Lower lobe of right lung (tissue), 2 donors: ENCODE measurements at regions not wholly inside any gene's neighbourhood (a gene's known extent, or its start where the extent isn't known, plus 50 kb on each side); places are given as distances from the start of the nearest gene placed in this dataset.

Experiments
- ATAC-seq, 2 donors: fragments of 200-7000 bp; cut with Tn5 transposase; one replicate each; pipeline ENCODE4 v1.9.1; 2020 to 2022; ENCODE audit warnings: mild to moderate bottlenecking in 2 of 2, moderate library complexity in 2 of 2
- DNase-seq: peaks from one replicate; pipeline ENCODE4 v3.0.0-alpha.2; 2020
- H3K27ac ChIP-seq: fragments of 200-600 bp; one replicate; pipeline ENCODE4 v1.8.0; 2022
- H3K27me3 ChIP-seq: fragments of 200-600 bp; one replicate; pipeline ENCODE4 v1.8.0; 2022; ENCODE audit warnings: low read depth
- H3K36me3 ChIP-seq: fragments of 200-600 bp; one replicate; pipeline ENCODE4 v1.8.0; 2022; ENCODE audit warnings: mild to moderate bottlenecking
- H3K4me1 ChIP-seq: fragments of 200-600 bp; one replicate; pipeline ENCODE4 v1.8.0; 2022
- H3K4me3 ChIP-seq: fragments of 200-600 bp; one replicate; pipeline ENCODE4 v1.8.0; 2022; ENCODE audit warnings: mild to moderate bottlenecking
- H3K9me3 ChIP-seq: fragments of 200-600 bp; one replicate; pipeline ENCODE4 v1.8.0; 2022
- intact Hi-C: fragments of 100-400 bp; cut with DNase I; formaldehyde crosslinking; loops from one replicate; pipeline ENCODE4 v1.11.0; 2022
- TF ChIP-seq, protein P1 (sequence below): fragments of 200-600 bp; IDR thresholded peaks from one replicate; pipeline ENCODE4 v1.8.0; 2022; ENCODE audit warnings: antibody characterized with exemption, mild to moderate bottlenecking
- donor health status: DM: no; HTN: yes; CAD: no; lungs with severe emphysema.

DNA sequence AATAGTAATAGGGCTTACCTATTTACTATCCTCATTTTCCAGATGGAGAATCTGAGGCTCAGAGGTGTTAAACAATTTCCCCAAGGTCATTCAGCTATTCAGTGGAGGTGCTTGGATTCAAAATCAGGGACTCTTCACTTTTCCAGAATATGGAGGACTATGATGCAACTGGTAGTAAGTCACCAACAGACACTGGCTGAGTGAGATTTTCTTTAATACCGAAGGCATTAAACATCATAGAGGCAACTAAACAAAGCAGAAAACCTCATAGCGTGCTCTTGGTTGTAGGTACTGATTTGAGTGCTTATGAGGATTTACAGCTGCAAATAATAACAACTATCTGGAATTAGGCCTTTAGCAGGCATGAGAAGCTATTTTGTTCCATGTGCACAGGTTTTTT is 134.4 kb downstream of the DLEU7 start:
- Histone ChIP-seq H3K4me1 (peaks cover 14% of the 10 kb centered on the region), H3K27me3 (no peaks in the 10 kb centered on the region)
- ATAC-seq: no peak

DNA sequence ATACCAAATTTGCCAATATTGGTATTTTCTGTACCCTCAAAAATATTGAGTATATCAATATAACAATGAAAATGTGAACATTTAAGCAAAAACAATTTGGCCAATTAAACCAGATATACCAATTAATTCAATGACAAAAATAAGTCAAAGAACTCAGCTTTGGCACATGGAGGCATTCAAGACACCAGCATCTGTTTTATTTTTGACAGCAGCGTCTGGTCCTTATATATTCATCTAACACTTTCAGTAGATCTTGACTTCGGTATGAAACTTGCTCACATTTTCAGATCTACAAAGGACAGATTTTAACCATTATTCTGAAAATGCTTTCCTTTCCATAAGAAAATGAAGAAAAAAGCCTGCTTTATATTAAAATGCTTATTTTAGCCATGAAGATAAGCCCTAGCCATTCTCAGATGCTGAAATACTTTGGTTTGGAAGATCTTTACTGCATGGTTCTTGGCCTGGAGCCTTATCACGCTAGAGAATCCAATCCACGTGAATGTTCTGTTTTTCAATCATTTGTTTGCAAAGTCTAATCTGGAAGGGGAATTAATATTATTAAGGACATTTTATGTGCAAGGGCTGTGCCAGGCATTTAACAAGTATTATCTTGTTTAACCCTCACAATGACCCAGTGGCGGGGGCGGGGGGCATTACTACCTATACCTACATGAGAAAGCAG is 132.2 kb downstream of the DLEU7 start:
- Histone ChIP-seq H3K4me1 (peaks cover 21% of the 10 kb centered on the region), H3K9me3 (no peaks in the 10 kb centered on the region), H3K4me3 (no peak overlapping the region), H3K27me3 (no peaks in the 10 kb centered on the region), H3K36me3 (no peaks in the 10 kb centered on the region), H3K27ac (no peak overlapping the region)
- intact Hi-C loops: no loop called here
- TF ChIP-seq, protein P1, sequence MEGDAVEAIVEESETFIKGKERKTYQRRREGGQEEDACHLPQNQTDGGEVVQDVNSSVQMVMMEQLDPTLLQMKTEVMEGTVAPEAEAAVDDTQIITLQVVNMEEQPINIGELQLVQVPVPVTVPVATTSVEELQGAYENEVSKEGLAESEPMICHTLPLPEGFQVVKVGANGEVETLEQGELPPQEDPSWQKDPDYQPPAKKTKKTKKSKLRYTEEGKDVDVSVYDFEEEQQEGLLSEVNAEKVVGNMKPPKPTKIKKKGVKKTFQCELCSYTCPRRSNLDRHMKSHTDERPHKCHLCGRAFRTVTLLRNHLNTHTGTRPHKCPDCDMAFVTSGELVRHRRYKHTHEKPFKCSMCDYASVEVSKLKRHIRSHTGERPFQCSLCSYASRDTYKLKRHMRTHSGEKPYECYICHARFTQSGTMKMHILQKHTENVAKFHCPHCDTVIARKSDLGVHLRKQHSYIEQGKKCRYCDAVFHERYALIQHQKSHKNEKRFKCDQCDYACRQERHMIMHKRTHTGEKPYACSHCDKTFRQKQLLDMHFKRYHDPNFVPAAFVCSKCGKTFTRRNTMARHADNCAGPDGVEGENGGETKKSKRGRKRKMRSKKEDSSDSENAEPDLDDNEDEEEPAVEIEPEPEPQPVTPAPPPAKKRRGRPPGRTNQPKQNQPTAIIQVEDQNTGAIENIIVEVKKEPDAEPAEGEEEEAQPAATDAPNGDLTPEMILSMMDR: no peak
- DNase-seq: no peak
- ATAC-seq: no peak

More for the DNA sequence above, 134.4 kb downstream of the DLEU7 start:
- TF ChIP-seq, protein P1: no peak
- intact Hi-C loops: no loop called here
- Histone ChIP-seq H3K4me3 (no peak overlapping the region), H3K36me3 (no peaks in the 10 kb centered on the region), H3K27ac (no peak overlapping the region), H3K9me3 (no peaks in the 10 kb centered on the region)
- no peak for DNase-seq

DNA sequence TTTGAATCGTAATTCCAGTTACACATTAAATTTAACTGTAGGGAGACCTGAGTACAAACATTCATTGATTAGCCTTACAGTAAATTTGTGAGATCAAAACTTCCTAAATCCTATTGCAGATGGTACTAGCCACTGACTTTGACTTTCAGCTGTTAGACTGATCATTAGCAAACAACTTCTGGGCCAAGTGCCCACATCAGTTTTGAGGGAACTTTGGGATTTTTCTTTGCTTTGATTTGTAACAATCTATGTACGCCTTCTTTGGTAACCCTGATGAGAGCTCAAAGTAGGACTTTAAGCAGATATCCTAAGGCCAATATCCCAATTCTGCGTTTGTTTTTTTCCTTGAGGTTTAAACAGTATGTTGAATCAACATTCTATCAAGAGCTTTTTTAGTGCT is 131.5 kb downstream of the DLEU7 start:
- H3K27me3 ChIP-seq: no peaks in the 10 kb centered on the region
- no peak overlapping the region for H3K4me3 ChIP-seq
- DNase-seq: no peak
- peaks cover 21% of the 10 kb centered on the region for H3K4me1 ChIP-seq
- H3K27ac ChIP-seq: no peak overlapping the region
- no peaks in the 10 kb centered on the region for H3K9me3 ChIP-seq
- intact Hi-C loops: no loop called here
- no peak for ATAC-seq
- no peaks in the 10 kb centered on the region for H3K36me3 ChIP-seq
- TF ChIP-seq, protein P1: no peak

- ATAC-seq: no peak
Measured at GRCh38 chr13:50712456-50712855, 131.0 kb downstream of the DLEU7 start.

DNA sequence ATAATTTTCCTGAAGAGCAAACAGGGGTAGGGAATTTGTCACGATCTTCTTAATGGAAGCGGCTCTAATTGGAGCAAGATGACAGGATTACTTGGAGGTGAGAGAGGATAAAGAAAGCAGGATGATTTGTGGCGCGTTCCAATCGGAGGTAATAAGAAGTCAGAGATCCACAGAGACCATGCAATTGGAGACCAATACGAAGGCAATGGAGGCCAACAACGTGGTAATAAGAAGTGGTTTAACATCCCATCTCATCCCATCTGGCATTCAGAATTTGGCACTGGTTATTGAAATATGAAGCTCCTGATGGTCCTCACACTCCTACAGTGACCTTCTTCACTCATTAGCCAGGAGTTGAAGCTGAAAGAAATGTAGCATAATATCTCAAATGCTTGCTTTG is 130.6 kb downstream of the DLEU7 start:
- DNase-seq (no peak), ATAC-seq (no peak)
- no peak overlapping the region for H3K27ac ChIP-seq
- TF ChIP-seq, protein P1: no peak
- H3K9me3 ChIP-seq: no peaks in the 10 kb centered on the region
- H3K36me3 ChIP-seq: no peaks in the 10 kb centered on the region
- peaks cover 21% of the 10 kb centered on the region for H3K4me1 ChIP-seq
- no peaks in the 10 kb centered on the region for H3K27me3 ChIP-seq
- intact Hi-C loops: no loop called here
- H3K4me3 ChIP-seq: no peak overlapping the region

More at GRCh38 chr13:50712456-50712855, 131.0 kb downstream of the DLEU7 start:
- Histone ChIP-seq H3K9me3 (no peaks in the 10 kb centered on the region), H3K4me3 (no peak overlapping the region), H3K36me3 (no peaks in the 10 kb centered on the region), H3K27me3 (no peaks in the 10 kb centered on the region), H3K4me1 (peaks cover 21% of the 10 kb centered on the region), H3K27ac (no peak overlapping the region)
- no peak for DNase-seq
- intact Hi-C loops: no loop called here
- TF ChIP-seq, protein P1: no peak
